ENCODE measurements at regions not wholly inside any gene's neighbourhood (a gene's known extent, or its start where the extent isn't known, plus 50 kb on each side); places are given as distances from the start of the nearest gene placed in this dataset.
"Not testable (repeated sequence)": the region's sequence is repeated elsewhere in the genome, so short reads cannot be mapped to it uniquely, and the experiment has no call there.

GRCh38 chr1:70556541-70556940, 145.5 kb downstream of the CTH start:
- DNase-seq, result no peak

- DNase-seq, result no peak
These were observed 156.1 kb downstream of the CTH start for GRCh38 chr1:70567167-70567566.

GRCh38 chr1:70571191-70571590, 160.1 kb downstream of the CTH start:
- DNase-seq, result no peak

- no peak for DNase-seq
These were observed 162.3 kb downstream of the CTH start for GRCh38 chr1:70573317-70573843.

GRCh38 chr1:70581661-70582060, 170.6 kb downstream of the CTH start:
- no peak for DNase-seq

GRCh38 chr1:70583522-70583921, 172.5 kb downstream of the CTH start:
- DNase-seq, result no peak

- DNase-seq, result no peak
These were observed 175.0 kb downstream of the CTH start for GRCh38 chr1:70586046-70586445.

GRCh38 chr1:70587872-70588366, 176.9 kb downstream of the CTH start:
- no peak for DNase-seq

GRCh38 chr1:70593551-70593950, 182.5 kb downstream of the CTH start:
- not testable (repeated sequence) for DNase-seq

- DNase-seq, result no peak
These were observed 197.7 kb downstream of the CTH start for GRCh38 chr1:70608815-70609214.

GRCh38 chr1:70610164-70610563, 199.1 kb downstream of the CTH start:
- DNase-seq, result not testable (repeated sequence)

- DNase-seq, result no peak
These were observed 205.9 kb downstream of the CTH start for GRCh38 chr1:70616946-70617345.

- no peak for DNase-seq
These were observed 206.7 kb downstream of the CTH start for GRCh38 chr1:70617728-70618127.

- DNase-seq, result peak; percentile 52
These were observed 216.8 kb downstream of the CTH start for GRCh38 chr1:70627910-70628309.

GRCh38 chr1:70628973-70629372, 217.9 kb downstream of the CTH start:
- no peak for DNase-seq

GRCh38 chr1:70633004-70633403, 221.9 kb downstream of the CTH start:
- no peak for DNase-seq

GRCh38 chr1:70635868-70636267, 224.8 kb downstream of the CTH start:
- no peak for DNase-seq

- DNase-seq, result no peak
These were observed 230.8 kb downstream of the CTH start for GRCh38 chr1:70641868-70642267.

GRCh38 chr1:70656361-70656760, 245.3 kb downstream of the CTH start:
- no peak for DNase-seq

GRCh38 chr1:70659891-70660290, 248.8 kb downstream of the CTH start:
- no peak for DNase-seq

GRCh38 chr1:70666381-70667140, 255.5 kb downstream of the CTH start:
- DNase-seq, result no peak

- no peak for DNase-seq
These were observed 256.6 kb downstream of the CTH start for GRCh38 chr1:70667494-70668170.

GRCh38 chr1:70671006-70671405, 259.9 kb downstream of the CTH start:
- no peak for DNase-seq

GRCh38 chr1:70672442-70672888, 261.4 kb downstream of the CTH start:
- DNase-seq, result no peak

Measured in hematopoietic multipotent progenitor cell treated with erythropoietin and hydrocortisone succinate and interleukin-3 and kit ligand, for 4 days (in vitro differentiated cells).